ENCODE measurements at regions not wholly inside any gene's neighbourhood (a gene's known extent, or its start where the extent isn't known, plus 50 kb on each side); places are given as distances from the start of the nearest gene placed in this dataset.
"Not testable (repeated sequence)": the region's sequence is repeated elsewhere in the genome, so short reads cannot be mapped to it uniquely, and the experiment has no call there.

DNA sequence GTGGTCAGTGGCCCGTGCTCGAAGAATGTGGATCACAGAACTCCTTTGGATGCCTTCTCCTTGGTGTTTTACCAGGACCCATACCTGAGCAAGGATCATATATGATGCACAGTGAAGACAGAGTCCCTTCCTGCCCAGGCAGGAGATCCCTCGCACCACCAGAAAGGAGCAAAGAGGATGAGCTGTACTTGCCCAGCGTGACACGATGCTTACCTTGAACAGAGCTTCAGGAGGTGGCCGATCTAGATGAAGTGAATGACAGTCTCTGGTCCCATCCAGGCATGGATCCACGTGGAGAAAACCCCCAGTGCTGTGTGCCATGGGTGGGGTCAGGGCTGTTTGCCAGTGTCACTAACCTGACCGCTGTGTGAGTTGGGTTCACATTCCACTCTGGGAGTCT lies 455.4 kb downstream of the GADD45G start:
- DNase-seq (ENCODE audit: low spot score), result no peak

- no peak for DNase-seq (ENCODE audit: low spot score)
Measured at GRCh38 chr9:90061187-90061586, 456.4 kb downstream of the GADD45G start.

DNA sequence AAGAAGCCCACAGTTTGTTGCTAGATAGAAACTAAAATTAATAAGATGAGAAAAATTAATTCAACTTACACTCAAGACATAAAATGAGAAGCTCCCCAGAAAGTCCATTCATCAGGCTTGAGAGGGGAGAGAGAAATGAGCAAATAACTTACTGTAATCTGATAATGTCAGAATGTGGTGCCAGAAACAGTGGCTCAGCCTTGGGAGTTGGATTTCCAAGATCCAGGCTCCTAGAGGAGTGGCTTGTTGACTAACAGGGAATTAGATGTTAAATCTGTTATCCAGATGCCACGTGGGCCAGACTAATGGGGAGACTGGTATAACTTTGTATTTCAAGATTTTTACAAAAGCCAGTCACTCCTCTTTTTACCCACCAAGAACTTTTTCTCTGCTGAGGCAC lies 458.2 kb downstream of the GADD45G start:
- DNase-seq (ENCODE audit: low spot score), result no peak

DNA sequence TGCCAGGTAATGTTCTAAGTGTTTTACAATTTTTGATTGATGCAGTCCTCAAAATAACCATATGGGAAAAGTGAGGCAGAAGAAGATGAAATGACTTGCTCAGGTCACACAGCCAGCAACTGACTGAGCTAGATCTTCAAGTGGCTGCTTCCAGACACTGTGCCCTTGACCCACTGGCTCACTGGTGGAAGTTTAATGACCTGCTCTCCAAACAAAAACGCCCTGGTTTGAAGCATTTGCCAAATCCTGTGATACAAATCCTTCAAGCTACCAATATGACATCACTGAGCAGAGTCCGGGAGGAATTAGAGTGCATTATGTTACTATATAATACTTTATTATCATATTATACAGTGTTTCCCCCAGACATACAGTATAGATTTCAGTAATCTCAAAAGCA lies 459.4 kb downstream of the GADD45G start:
- DNase-seq (ENCODE audit: low spot score), result no peak

DNA sequence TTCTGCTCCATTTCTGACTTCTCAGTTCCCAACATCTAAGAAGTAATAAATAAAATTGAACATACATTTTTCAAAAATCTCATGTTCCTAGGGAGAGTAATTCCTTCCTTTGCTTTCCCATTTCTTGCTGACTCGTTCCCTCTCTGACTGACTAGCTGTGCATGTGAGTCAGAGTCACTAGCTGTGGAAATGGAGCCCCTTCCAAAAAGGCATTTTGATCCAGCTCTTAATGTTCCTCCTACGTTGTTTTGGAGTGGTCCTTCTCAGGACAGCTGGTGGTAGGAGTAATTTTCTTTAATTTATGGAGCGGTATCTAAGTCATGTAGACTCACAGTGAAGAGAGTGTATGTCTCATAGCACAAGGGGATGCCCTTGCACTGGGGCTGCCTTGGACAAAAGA lies 460.2 kb downstream of the GADD45G start:
- no peak for DNase-seq (ENCODE audit: low spot score)

DNA sequence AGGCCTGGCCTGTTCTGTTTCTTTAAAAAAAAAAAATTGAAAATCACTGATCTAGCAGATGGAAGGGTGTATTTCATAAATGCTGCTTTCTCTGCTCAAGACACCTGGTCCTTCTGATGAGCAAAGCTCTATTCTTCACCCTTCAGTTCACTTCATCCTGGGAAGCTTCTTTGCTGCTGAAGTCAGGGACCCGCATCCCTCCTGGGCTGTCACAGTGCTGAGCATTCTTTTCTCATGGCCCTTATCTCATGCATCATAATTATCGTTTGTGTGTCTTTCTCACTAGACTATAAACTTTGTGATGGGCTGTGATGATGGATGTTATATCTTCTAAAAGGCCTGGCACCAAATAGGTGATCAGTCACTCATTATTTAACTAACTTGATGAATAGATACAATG lies 461.0 kb downstream of the GADD45G start:
- DNase-seq (ENCODE audit: low spot score), result no peak

DNA sequence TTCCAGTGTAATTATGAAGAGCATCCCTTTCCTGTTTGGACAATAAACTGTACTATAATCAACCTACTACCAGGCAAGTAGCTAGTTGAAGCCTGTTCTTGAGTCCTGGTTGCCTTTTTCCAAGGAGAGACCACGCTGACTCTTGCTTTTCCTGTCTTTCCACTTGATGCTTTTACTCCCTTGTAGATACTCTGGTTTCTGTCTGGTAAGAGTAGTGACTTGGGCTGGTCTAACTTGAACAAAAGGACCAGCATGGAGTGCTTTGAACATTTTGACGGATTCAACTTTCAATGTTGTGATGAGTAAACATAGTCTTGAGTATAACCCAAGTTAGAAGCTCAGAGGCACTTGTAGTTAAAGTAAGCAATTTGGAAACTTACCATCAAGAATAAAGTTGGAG lies 464.3 kb downstream of the GADD45G start:
- no peak for DNase-seq (ENCODE audit: low spot score)

DNA sequence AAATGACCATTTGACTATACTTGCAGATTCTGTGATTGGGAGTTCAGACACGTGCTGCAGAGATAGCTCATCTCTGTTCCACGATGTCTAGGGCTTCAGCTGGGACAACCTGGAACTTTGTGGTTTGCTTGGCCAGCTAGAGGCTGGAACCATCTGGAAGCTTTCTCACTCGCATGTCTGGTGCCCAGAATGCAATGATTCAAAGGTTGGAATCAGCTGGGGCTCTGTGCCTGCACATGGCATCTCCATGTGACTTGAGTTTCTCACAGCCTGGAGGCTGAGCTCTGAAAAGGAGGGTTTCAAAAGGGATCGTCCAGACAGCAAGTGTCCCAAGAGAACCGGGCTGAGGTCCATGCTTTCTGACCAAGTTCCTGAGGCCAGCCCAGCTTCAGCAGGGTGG lies 465.2 kb downstream of the GADD45G start:
- DNase-seq (ENCODE audit: low spot score), result no peak

GRCh38 chr9:90070469-90070868 lies 465.7 kb downstream of the GADD45G start:
- DNase-seq (ENCODE audit: low spot score), result no peak

DNA sequence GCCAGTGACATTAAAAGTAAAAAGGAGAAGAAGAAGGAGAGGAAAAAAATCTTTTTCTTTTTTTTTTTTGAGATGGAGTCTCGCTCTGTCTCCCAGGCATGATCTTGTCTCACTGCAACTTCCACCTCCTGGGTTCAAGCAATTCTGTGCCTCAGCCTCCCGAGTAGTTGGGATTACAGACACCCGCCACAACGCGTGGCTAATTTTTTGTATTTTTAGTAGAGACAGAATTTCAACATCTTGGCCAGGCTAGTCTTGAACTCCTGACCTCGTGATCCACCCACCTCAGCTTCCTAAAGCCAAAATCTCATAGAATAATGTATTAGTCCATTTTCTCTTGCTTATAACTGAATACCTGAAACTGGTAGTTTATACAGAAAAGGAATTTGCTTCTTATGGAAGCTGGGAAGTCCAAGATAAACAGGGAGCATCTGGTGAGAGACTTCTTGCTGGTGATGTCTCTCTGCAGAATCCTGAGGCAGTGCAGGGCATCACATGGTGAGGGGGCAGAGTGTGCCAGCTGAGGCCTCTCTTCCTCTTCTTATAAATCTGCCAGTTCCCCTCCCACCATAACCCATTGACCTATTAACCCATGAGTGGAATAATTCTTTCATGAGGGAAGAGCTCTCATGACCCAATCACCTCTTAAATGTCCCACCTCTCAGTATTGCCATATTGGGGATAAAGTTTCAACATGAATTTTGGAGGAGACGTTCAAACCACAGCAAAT lies 466.3 kb downstream of the GADD45G start:
- no peak for DNase-seq (ENCODE audit: low spot score)

DNA sequence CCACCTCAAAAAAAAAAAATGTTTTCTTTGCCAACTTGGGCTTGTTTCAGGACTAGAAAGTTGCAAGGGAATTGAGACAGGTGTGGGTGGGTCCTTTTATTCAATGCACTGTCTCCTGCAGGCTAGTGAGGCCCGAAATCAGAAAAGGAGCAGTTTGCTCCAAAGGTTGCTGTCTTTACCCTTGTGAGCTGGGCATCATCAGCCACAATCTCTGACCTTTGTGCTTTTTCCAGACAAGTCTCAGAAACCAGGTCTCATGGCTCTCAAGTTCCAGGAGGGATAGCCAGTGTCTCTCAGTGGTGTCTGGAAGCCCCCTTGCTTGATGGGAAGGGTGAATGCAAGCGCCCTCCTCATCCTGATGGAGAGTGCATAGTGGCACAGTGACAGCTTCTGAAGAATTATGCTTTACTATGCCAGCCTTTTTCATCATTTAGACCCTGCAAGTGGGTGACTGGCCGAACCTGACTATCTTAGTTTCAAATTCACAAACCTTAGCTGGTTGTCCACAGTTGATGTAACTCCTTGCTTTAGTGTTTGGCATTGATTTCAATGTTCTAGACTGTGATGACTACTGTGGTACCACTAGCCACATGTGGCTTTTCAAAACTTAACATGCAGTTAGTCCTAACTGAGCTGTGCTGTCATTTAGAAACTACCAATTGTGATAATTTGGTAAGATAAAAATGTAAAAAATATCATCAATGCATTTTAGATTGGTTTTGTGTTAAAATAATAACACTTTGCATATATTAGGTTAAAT lies 468.6 kb downstream of the GADD45G start:
- DNase-seq (ENCODE audit: low spot score), result no peak

GRCh38 chr9:90074316-90074962 lies 469.6 kb downstream of the GADD45G start:
- no peak for DNase-seq (ENCODE audit: low spot score)

DNA sequence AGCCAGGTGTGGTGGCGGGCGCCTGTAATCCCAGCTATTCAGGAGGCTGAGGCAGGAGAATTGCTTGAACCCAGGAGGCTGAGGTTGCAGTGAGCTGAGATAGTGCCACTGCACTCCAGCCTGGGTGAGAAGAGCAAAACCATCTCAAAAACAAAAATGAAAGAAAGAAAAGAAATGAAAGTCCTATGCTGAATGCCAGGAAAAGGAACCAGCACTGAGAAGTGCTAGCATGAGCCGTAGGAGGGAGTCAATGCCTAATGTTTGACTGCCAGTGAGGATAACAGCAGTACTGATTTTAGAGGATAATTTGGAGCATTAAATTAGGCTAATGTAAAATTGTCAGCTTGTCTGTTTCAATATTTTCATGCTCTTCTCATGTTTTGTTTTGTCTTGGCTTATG lies 472.8 kb downstream of the GADD45G start:
- not testable (repeated sequence) for DNase-seq (ENCODE audit: low spot score)

DNA sequence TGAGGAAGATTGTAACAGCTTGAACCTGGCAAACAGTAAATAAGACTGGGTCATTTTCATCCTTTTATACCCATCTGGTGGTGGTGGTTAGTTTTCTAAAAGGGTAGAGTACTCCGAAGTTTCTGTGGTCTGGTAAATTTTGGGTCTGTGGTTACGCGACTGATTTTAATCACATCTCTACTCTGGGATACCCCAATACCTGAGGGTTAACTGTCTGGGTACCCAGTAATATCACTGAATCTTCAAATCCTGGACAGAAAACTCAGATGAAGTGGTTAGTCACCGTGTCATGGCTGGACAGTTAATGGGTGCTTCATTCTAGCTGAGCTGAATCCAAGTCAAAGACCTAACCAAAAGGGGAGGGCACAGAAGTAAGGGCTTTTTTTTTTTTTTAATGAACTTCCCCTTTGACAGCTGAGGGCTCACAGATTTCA lies 474.2 kb downstream of the GADD45G start:
- no peak for DNase-seq (ENCODE audit: low spot score)

DNA sequence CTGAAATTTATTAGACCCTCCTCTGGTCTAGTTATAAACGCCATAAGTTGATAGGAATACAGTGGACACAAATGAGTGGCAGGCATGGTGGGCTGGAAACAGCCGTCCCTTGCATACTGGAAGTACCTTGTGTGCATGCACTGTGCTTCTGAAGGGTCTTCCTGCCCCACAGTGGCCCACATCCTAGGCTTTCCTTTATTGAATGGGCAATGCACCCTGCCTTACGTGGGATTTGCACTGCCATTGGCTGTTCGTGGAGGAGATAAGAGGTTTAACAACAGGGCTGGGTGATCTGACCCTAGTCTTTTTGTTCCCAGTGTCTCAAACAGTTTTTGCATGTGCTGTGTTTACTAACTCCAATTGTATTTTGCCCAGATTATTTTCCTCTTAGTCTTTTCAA lies 480.8 kb downstream of the GADD45G start:
- no peak for DNase-seq (ENCODE audit: low spot score)

DNA sequence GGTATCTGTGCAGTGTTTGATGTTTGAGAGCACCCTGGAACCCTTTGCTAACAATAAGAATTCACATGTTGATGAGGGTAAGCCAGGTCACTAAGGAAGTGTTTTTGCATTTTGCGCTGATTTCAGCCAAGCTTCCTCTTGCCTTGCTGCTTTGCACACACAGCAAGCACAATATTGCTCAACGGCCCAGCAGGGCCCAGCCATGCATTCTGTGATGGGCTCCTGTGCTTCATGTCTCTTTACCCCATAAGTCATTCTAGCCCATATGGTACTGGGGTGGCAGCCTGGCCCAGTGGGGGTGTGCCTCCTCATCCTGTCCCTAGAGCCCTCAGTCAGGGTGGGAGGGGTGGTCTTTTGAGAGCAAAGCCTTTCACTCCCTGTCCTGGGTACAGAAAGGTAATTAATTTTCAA lies 481.3 kb downstream of the GADD45G start:
- DNase-seq (ENCODE audit: low spot score), result no peak

DNA sequence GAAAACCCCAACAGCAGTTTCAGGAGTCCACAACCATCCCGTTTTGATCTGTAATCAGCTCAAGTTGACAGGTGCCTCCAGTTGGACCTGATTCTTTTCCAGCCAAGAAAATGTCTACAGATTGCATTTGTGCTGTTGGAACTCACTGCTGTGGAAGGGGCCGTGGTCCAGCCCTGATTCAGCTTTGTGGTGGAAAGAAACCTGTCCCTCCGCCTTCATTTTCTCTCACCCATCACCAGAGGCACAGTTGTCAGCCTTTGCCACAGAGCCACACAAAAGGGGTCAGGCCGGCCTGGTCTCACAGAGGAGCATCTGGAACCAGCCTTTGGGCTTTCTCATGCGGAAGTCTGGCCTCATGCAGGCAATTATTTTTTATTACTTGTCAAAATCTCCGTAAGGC lies 483.6 kb downstream of the GADD45G start:
- no peak for DNase-seq (ENCODE audit: low spot score)

- no peak for DNase-seq (ENCODE audit: low spot score)
Measured at GRCh38 chr9:90088856-90089255, 484.0 kb downstream of the GADD45G start.

- no peak for DNase-seq (ENCODE audit: low spot score)
Measured at GRCh38 chr9:90090997-90091396, 486.2 kb downstream of the GADD45G start.

GRCh38 chr9:90092508-90092907 lies 487.7 kb downstream of the GADD45G start:
- no peak for DNase-seq (ENCODE audit: low spot score)

- no peak for DNase-seq (ENCODE audit: low spot score)
Measured at GRCh38 chr9:90095682-90096081, 490.9 kb downstream of the GADD45G start.

DNA sequence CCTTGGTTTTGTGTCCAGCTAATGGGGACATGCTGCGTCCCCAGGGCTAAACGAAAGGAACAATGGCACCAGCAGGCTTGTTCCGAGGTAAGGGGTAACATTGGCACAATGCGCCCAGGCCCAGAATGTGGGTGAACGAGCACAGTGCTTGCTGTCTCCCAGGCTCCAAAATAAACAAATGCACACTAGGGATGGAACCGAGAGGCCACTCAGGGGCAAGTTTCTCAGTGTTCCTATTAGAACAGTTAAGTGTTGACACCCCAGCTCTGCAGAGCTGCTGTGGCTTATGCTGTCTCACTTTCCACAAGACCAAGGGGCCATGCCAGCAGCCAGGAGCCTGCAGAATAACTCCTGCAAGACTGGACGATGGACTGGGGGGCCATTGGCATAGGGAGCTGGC lies 492.4 kb downstream of the GADD45G start:
- no peak for DNase-seq (ENCODE audit: low spot score)

DNA sequence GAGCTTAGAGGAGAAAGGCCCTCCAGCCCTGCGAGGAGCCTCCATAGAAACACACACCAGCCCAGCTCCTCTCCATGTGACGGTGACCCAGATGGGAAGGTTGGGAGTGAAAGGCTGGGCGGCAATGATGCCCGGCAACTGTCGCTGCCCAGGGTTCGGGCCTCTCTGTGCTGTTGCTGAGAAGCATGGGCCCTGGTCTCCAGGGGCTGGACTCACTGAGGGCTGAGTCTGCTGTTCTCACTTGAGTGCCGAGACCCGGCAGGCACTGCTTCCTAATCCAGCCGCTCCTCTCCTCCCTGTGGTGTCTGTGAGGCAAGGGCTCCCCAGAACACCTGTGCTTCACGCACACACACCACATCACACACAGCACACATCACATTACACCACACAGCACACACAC lies 493.6 kb downstream of the GADD45G start:
- no peak for DNase-seq (ENCODE audit: low spot score)

Measured in AG20443 (cell line).